Retinal pigment epithelial cell (primary cell): ENCODE measurements at regions not wholly inside any gene's neighbourhood (a gene's known extent, or its start where the extent isn't known, plus 50 kb on each side); places are given as distances from the start of the nearest gene placed in this dataset.

Source experiments
- DNase-seq: peaks from one replicate; pipeline ENCODE4 v3.0.0-alpha.2; 2010; ENCODE audit warnings: low read depth
- H3K4me3 ChIP-seq: 2 replicates; pipeline ENCODE4 v1.5.1; 2011; ENCODE audit warnings: mild to moderate bottlenecking, low read length, control low read depth, moderate library complexity
- CTCF ChIP-seq: conservative IDR thresholded peaks from 2 replicates; pipeline ENCODE4 v1.5.1; 2011; ENCODE audit warnings: low read depth, low read length, control low read depth, inconsistent platforms

DNA sequence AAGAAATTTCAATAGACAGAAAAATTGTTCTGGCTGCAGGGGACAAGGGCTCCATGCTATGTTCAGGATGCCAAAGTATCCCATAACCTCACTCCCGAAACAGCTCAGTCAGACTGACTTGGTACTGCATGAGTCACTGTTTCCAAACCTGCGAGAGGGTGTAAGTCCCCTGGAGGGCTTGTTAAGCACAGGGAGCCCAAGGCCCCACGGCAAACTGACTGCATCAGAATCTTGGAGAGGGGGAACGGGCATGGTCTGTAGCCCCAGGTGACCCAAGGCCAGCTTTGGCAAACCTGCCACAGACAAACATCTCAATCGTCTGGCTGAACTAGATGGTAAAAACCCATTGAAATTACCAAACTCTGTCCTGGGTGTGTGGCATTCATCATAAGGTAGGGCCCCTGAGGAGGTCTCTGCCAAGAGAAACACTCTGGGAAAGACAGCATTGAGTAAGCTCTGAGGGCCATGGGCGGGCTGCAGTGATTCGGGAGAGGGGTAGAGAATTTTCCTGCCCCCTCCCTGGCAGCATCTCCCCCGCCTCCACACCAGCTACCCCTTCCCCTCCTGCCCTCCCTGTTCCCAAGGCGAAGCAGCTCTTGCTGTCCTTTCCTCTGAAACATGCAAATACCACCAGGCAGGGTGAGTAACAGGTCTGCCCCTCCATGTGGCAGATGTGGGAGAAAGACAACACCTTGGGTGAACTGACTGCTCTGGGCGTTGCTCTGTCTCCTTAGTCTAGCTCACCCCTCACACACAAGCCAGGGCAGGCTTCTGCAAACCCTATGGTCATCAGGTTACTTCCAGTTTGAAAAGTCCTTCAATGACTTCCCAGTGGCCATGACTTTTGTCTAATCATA, 274.7 kb upstream of the SIX2 start:
- DNase-seq = no peak

DNA sequence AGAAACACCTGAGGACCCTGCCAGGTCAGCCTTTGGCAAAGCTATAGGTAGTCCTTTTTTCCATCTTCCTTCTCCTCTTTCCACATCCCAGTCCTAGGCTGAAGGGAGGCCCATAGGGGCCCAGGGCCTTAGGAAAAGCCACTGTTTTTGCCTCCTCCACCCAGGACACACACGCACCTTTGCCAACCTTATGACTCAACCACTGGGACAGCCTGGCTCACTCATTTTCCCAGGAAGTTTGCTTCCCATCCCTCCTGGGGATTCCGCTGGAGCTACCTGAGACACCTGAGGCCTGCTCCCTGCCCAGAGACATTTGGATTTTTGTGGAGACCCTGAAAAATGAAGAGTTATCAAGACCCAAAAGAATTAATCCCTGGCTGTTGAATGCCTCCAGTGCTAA, 273.4 kb upstream of the SIX2 start:
- DNase-seq = no peak
- no peak for TF ChIP-seq CTCF
- H3K4me3 ChIP-seq = no peak overlapping the region

More for the DNA sequence above, 274.7 kb upstream of the SIX2 start:
- no peak overlapping the region for H3K4me3 ChIP-seq
- no peak for TF ChIP-seq CTCF

DNA sequence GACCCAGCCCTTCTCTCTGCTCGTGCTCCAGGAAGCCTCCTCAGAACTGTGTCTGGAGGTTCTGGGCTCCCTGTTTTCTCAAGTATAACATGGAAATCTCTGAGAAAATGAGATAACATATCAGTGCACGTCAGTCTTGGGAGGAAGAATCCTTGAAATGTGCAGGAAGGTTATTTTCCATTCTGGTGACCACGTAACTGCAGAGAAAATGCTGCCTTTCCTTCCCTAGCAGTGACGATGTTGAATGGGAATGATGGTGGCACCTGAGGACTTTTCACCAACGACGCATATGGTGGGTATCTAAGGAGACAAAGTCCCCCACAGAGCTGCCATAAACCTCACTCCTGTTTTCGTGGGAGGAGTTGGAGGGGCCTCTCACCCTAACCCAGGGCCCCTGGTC, 272.1 kb upstream of the SIX2 start:
- DNase-seq = no peak
- no peak for TF ChIP-seq CTCF
- H3K4me3 ChIP-seq = no peak overlapping the region

DNA sequence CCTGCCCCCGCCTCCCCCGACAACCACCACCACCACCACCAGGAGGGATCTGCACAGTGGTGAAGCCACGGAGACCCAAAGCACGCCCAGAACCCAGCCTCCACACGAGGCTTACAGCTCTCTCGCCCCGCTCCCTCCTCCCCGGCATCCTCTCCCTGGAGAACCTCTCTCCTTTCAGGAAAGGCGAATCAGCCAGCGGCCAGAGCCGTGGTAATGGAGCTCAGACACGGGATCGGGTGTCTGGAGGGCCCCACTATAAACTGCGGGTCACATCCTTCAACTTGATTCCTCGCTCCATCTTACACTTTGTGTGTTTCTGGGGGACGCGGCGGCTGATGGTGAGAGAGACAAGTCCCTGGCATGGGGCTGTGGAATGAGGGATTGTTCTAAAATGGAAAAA, 271.5 kb upstream of the SIX2 start:
- TF ChIP-seq CTCF = no peak
- DNase-seq = no peak

DNA sequence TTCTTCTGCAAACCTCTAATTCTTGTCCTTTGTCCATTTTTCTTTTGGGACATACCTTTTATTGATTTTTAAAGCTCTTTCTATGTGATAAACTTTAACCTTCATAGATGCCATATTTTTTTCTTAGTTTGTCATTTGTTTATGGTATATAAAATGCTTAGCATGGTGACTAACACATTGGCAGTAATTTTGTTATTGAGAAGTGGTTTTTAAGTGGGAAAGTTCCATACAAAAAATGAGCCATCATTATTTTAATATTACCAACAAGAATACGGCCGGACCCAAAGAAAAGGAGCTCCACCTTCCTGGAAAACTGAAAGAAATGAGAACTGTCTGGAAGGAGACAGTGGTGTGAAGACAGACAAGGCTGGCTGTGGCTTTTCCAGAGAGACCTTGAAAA, 270.1 kb upstream of the SIX2 start:
- no peak for TF ChIP-seq CTCF
- no peak for DNase-seq

More for the DNA sequence above, 271.5 kb upstream of the SIX2 start:
- no peak overlapping the region for H3K4me3 ChIP-seq

GRCh38 chr2:45278365-45279078, 269.3 kb upstream of the SIX2 start:
- no peak for DNase-seq
- H3K4me3 ChIP-seq = no peak overlapping the region
- no peak for TF ChIP-seq CTCF

More for the DNA sequence above, 270.1 kb upstream of the SIX2 start:
- H3K4me3 ChIP-seq = no peak overlapping the region
